ENCODE measurements at regions not wholly inside any gene's neighbourhood (a gene's known extent, or its start where the extent isn't known, plus 50 kb on each side); places are given as distances from the start of the nearest gene placed in this dataset.
"Not testable (repeated sequence)": the region's sequence is repeated elsewhere in the genome, so short reads cannot be mapped to it uniquely, and the experiment has no call there.

DNA sequence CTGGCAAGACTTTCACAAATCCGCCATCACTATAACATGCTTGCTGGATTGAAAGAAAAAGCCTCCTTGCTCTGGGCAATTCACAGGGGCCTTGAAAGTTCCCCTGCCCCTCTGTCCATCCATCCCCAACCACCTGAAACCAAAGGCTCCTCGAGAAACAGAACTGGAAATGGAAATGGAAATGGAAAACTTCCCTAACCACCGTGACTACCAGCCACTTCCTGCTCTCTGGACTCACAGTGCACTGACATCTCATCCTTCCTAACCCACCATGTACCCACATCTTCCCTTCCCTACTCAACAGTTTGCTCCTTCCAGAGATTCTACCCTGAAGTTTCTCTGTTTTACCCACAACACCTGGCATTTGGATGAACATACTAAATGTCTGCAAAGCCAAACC, 603.6 kb upstream of the DIPK2B start:
- TF ChIP-seq EZH2 (IDR thresholded peaks at IDR 0.05; ENCODE audit: borderline replicate concordance, low read length) = no peak
- TF ChIP-seq, protein P1, sequence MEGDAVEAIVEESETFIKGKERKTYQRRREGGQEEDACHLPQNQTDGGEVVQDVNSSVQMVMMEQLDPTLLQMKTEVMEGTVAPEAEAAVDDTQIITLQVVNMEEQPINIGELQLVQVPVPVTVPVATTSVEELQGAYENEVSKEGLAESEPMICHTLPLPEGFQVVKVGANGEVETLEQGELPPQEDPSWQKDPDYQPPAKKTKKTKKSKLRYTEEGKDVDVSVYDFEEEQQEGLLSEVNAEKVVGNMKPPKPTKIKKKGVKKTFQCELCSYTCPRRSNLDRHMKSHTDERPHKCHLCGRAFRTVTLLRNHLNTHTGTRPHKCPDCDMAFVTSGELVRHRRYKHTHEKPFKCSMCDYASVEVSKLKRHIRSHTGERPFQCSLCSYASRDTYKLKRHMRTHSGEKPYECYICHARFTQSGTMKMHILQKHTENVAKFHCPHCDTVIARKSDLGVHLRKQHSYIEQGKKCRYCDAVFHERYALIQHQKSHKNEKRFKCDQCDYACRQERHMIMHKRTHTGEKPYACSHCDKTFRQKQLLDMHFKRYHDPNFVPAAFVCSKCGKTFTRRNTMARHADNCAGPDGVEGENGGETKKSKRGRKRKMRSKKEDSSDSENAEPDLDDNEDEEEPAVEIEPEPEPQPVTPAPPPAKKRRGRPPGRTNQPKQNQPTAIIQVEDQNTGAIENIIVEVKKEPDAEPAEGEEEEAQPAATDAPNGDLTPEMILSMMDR (IDR thresholded peaks at IDR 0.05; ENCODE audit: low read length) = no peak

DNA sequence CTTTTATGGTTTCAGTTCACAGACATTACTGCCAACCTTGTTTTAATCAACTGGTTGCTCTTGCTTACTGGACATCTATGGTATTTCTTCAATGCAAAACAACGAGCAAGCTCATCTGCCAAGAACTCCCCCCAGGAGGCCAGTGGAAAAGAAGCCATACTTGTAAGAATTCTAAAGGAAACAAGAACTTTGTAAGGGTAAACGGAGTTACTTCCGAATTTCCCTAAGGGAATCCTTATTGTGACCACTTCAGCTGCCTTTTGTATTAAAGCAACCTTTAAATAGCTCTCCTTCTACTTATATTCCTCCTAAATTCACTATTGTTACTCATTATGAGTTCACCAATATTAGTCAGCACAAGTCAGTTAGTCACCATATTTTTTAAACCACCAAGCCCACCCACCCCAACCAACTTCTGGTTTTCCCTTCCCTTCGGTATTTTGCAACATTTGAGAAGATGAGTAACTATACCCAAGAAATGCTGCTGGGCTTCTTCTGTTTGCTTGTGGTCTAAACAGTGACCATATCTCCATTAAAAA, 602.8 kb upstream of the DIPK2B start:
- Histone ChIP-seq H3F3A (ENCODE audit: insufficient read depth, low read length) (no peaks in the 10 kb centered on the region), H3K9me3 (ENCODE audit: low read length) (no peaks in the 10 kb centered on the region), H3K4me1 (ENCODE audit: insufficient read depth, low read length, severe bottlenecking) (no peaks in the 10 kb centered on the region), H2AFZ (ENCODE audit: low read length) (no peak overlapping the region), H3K4me3 (ENCODE audit: low read depth, low read length, poor library complexity, severe bottlenecking) (no peak overlapping the region), H3K79me2 (ENCODE audit: insufficient read depth, low read length) (no peaks in the 10 kb centered on the region), H3K9me2 (ENCODE audit: low read depth, low read length) (no peaks in the 10 kb centered on the region), H3K27me3 (ENCODE audit: insufficient read depth, low read length) (no peaks in the 10 kb centered on the region), H3K9ac (ENCODE audit: low read length) (no peak overlapping the region), H3K4me2 (ENCODE audit: low read length) (no peak overlapping the region), H3K36me3 (ENCODE audit: insufficient read depth, low read length) (no peaks in the 10 kb centered on the region), H4K20me1 (ENCODE audit: insufficient read depth, low read length) (no peaks in the 10 kb centered on the region), H3K27ac (ENCODE audit: low read depth, low read length, poor library complexity, severe bottlenecking) (no peak overlapping the region)
- TF ChIP-seq, protein P1 (IDR thresholded peaks at IDR 0.05; ENCODE audit: low read length) = no peak
- TF ChIP-seq EZH2 (IDR thresholded peaks at IDR 0.05; ENCODE audit: borderline replicate concordance, low read length) = no peak

More for the DNA sequence above, 603.6 kb upstream of the DIPK2B start:
- Histone ChIP-seq H3K4me1 (ENCODE audit: insufficient read depth, low read length, severe bottlenecking) (no peaks in the 10 kb centered on the region), H3K4me3 (ENCODE audit: low read depth, low read length, poor library complexity, severe bottlenecking) (no peak overlapping the region), H3F3A (ENCODE audit: insufficient read depth, low read length) (no peaks in the 10 kb centered on the region), H3K9me3 (ENCODE audit: low read length) (no peaks in the 10 kb centered on the region), H3K27ac (ENCODE audit: low read depth, low read length, poor library complexity, severe bottlenecking) (no peak overlapping the region), H3K79me2 (ENCODE audit: insufficient read depth, low read length) (no peaks in the 10 kb centered on the region), H3K27me3 (ENCODE audit: insufficient read depth, low read length) (no peaks in the 10 kb centered on the region), H3K4me2 (ENCODE audit: low read length) (no peak overlapping the region), H3K9ac (ENCODE audit: low read length) (no peak overlapping the region), H2AFZ (ENCODE audit: low read length) (no peak overlapping the region), H3K9me2 (ENCODE audit: low read depth, low read length) (no peaks in the 10 kb centered on the region), H3K36me3 (ENCODE audit: insufficient read depth, low read length) (no peaks in the 10 kb centered on the region), H4K20me1 (ENCODE audit: insufficient read depth, low read length) (no peaks in the 10 kb centered on the region)

- Histone ChIP-seq H3K4me3 (ENCODE audit: low read depth, low read length, poor library complexity, severe bottlenecking) (no peak overlapping the region), H3K4me1 (ENCODE audit: insufficient read depth, low read length, severe bottlenecking) (no peaks in the 10 kb centered on the region), H3K36me3 (ENCODE audit: insufficient read depth, low read length) (no peaks in the 10 kb centered on the region), H3K9ac (ENCODE audit: low read length) (no peak overlapping the region), H3K27ac (ENCODE audit: low read depth, low read length, poor library complexity, severe bottlenecking) (no peak overlapping the region), H4K20me1 (ENCODE audit: insufficient read depth, low read length) (no peaks in the 10 kb centered on the region), H3K4me2 (ENCODE audit: low read length) (no peak overlapping the region), H2AFZ (ENCODE audit: low read length) (no peak overlapping the region), H3K79me2 (ENCODE audit: insufficient read depth, low read length) (no peaks in the 10 kb centered on the region), H3K9me3 (ENCODE audit: low read length) (no peaks in the 10 kb centered on the region), H3F3A (ENCODE audit: insufficient read depth, low read length) (no peaks in the 10 kb centered on the region), H3K27me3 (ENCODE audit: insufficient read depth, low read length) (no peaks in the 10 kb centered on the region), H3K9me2 (ENCODE audit: low read depth, low read length) (no peaks in the 10 kb centered on the region)
- no peak for TF ChIP-seq EZH2 (IDR thresholded peaks at IDR 0.05; ENCODE audit: borderline replicate concordance, low read length)
- TF ChIP-seq, protein P1 (IDR thresholded peaks at IDR 0.05; ENCODE audit: low read length) = peak; percentile 8; the same call in 1 of the 2 replicates
Observed at GRCh38 chrX:45801554-45801953, 600.9 kb upstream of the DIPK2B start.

- H3K27me3 ChIP-seq (ENCODE audit: insufficient read depth, low read length); H4K20me1 ChIP-seq (ENCODE audit: insufficient read depth, low read length); H3K4me3 ChIP-seq (ENCODE audit: low read depth, low read length, poor library complexity, severe bottlenecking); H3K4me1 ChIP-seq (ENCODE audit: insufficient read depth, low read length, severe bottlenecking); H3F3A ChIP-seq (ENCODE audit: insufficient read depth, low read length); H3K4me2 ChIP-seq (ENCODE audit: low read length); H3K9me2 ChIP-seq (ENCODE audit: low read depth, low read length); H3K36me3 ChIP-seq (ENCODE audit: insufficient read depth, low read length); H3K27ac ChIP-seq (ENCODE audit: low read depth, low read length, poor library complexity, severe bottlenecking); H3K9ac ChIP-seq (ENCODE audit: low read length); H2AFZ ChIP-seq (ENCODE audit: low read length); H3K79me2 ChIP-seq (ENCODE audit: insufficient read depth, low read length); H3K9me3 ChIP-seq (ENCODE audit: low read length): not testable (repeated sequence)
Observed at GRCh38 chrX:45800746-45801453, 600.2 kb upstream of the DIPK2B start.

Data from OCI-LY1 (cell line).